ENCODE measurements at regions not wholly inside any gene's neighbourhood (a gene's known extent, or its start where the extent isn't known, plus 50 kb on each side); places are given as distances from the start of the nearest gene placed in this dataset.

GRCh38 chr4:24174602-24175001 is 284.8 kb upstream of the PPARGC1A start:
- Histone ChIP-seq H3K9me3 (no peaks in the 10 kb centered on the region), H3K27ac (no peak overlapping the region), H3K4me1 (no peaks in the 10 kb centered on the region), H3K4me3 (no peak overlapping the region), H3K36me3 (no peaks in the 10 kb centered on the region), H3K27me3 (no peaks in the 10 kb centered on the region)
- TF ChIP-seq CTCF (IDR thresholded peaks at IDR 0.05) = no peak
- intact Hi-C loops (cut with DNase I; ENCODE audit: low total_unique reads) = no loop called here
- no peak for DNase-seq

- H3K27ac ChIP-seq = no peak overlapping the region
- no peak for DNase-seq
- intact Hi-C loops (cut with DNase I; ENCODE audit: low total_unique reads) = no loop called here
- TF ChIP-seq CTCF (IDR thresholded peaks at IDR 0.05) = no peak
- H3K4me1 ChIP-seq = no peaks in the 10 kb centered on the region
- H3K4me3 ChIP-seq = no peak overlapping the region
- H3K36me3 ChIP-seq = no peaks in the 10 kb centered on the region
- H3K27me3 ChIP-seq = no peaks in the 10 kb centered on the region
- H3K9me3 ChIP-seq = no peaks in the 10 kb centered on the region
Observed at GRCh38 chr4:24172406-24172805, 282.6 kb upstream of the PPARGC1A start.

- no peaks in the 10 kb centered on the region for H3K27me3 ChIP-seq
- no peaks in the 10 kb centered on the region for H3K4me1 ChIP-seq
- no peak overlapping the region for H3K4me3 ChIP-seq
- DNase-seq = no peak
- intact Hi-C loops (cut with DNase I; ENCODE audit: low total_unique reads) = loop anchor here (1.0 kb wide), 1 partner anchor 37 kb away; no protein-coding TSS in a partner anchor
- H3K36me3 ChIP-seq = no peaks in the 10 kb centered on the region
- H3K9me3 ChIP-seq = no peaks in the 10 kb centered on the region
- no peak overlapping the region for H3K27ac ChIP-seq
- no peak for TF ChIP-seq CTCF (IDR thresholded peaks at IDR 0.05)
Observed at GRCh38 chr4:24169956-24170355, 280.1 kb upstream of the PPARGC1A start.

- DNase-seq = no peak
- H3K27ac ChIP-seq = no peak overlapping the region
- no peak for TF ChIP-seq CTCF (IDR thresholded peaks at IDR 0.05)
- intact Hi-C loops (cut with DNase I; ENCODE audit: low total_unique reads) = no loop called here
- H3K4me1 ChIP-seq = no peaks in the 10 kb centered on the region
- H3K9me3 ChIP-seq = no peaks in the 10 kb centered on the region
- no peak overlapping the region for H3K4me3 ChIP-seq
- H3K36me3 ChIP-seq = no peaks in the 10 kb centered on the region
- H3K27me3 ChIP-seq = no peaks in the 10 kb centered on the region
Observed at GRCh38 chr4:24168658-24169057, 278.8 kb upstream of the PPARGC1A start.

- Histone ChIP-seq H3K4me1 (no peaks in the 10 kb centered on the region), H3K4me3 (no peak overlapping the region), H3K27me3 (no peaks in the 10 kb centered on the region), H3K9me3 (no peaks in the 10 kb centered on the region), H3K36me3 (no peaks in the 10 kb centered on the region), H3K27ac (no peak overlapping the region)
- no peak for DNase-seq
- TF ChIP-seq CTCF (IDR thresholded peaks at IDR 0.05) = no peak
- intact Hi-C loops (cut with DNase I; ENCODE audit: low total_unique reads) = no loop called here
Observed at GRCh38 chr4:24166501-24166900, 276.7 kb upstream of the PPARGC1A start.

- Histone ChIP-seq H3K27ac (no peak overlapping the region), H3K4me3 (no peak overlapping the region), H3K9me3 (no peaks in the 10 kb centered on the region), H3K36me3 (no peaks in the 10 kb centered on the region), H3K27me3 (no peaks in the 10 kb centered on the region), H3K4me1 (no peaks in the 10 kb centered on the region)
- TF ChIP-seq CTCF (IDR thresholded peaks at IDR 0.05) = no peak
- intact Hi-C loops (cut with DNase I; ENCODE audit: low total_unique reads) = no loop called here
- DNase-seq = no peak
Observed at GRCh38 chr4:24164797-24165196, 274.9 kb upstream of the PPARGC1A start.

Measured in tibial artery (tissue), 4 donors.